ENCODE measurements at regions not wholly inside any gene's neighbourhood (a gene's known extent, or its start where the extent isn't known, plus 50 kb on each side); places are given as distances from the start of the nearest gene placed in this dataset.

- Mint-ChIP-seq H3K36me3 (ENCODE audit: low read depth) (peaks cover 8% of the 10 kb centered on the region), H3K4me1 (peaks cover 18% of the 10 kb centered on the region), H3K27me3 (ENCODE audit: low read depth) (no peaks in the 10 kb centered on the region), H3K27ac (ENCODE audit: unreplicated experiment) (no peak overlapping the region), H3K4me3 (no peak overlapping the region), H3K9me3 (peaks cover 18% of the 10 kb centered on the region)
- TF ChIP-seq CTCF (conservative IDR thresholded peaks at IDR 0.05): no peak
- no peak for DNase-seq (ENCODE audit: low read depth, low spot score)
Measured at GRCh38 chr3:127384717-127385539, 97.1 kb upstream of the PRR20G start.

- peaks cover 8% of the 10 kb centered on the region for H3K36me3 Mint-ChIP-seq (ENCODE audit: low read depth)
- peaks cover 14% of the 10 kb centered on the region for H3K4me1 Mint-ChIP-seq
- no peaks in the 10 kb centered on the region for H3K27me3 Mint-ChIP-seq (ENCODE audit: low read depth)
- no peak overlapping the region for H3K27ac Mint-ChIP-seq (ENCODE audit: unreplicated experiment)
- no peak overlapping the region for H3K4me3 Mint-ChIP-seq
- no peak for DNase-seq (ENCODE audit: low read depth, low spot score)
- no peak for TF ChIP-seq CTCF (conservative IDR thresholded peaks at IDR 0.05)
- H3K9me3 Mint-ChIP-seq: peaks cover 18% of the 10 kb centered on the region
Measured at GRCh38 chr3:127383656-127384179, 95.9 kb upstream of the PRR20G start.

GRCh38 chr3:127377801-127378655 is 90.2 kb upstream of the PRR20G start:
- no peaks in the 10 kb centered on the region for H3K27me3 Mint-ChIP-seq (ENCODE audit: low read depth)
- no peak overlapping the region for H3K4me3 Mint-ChIP-seq
- TF ChIP-seq CTCF (conservative IDR thresholded peaks at IDR 0.05): no peak

GRCh38 chr3:127375151-127375930 is 87.5 kb upstream of the PRR20G start:
- peaks cover 2% of the 10 kb centered on the region for H3K9me3 Mint-ChIP-seq
- peaks cover 5% of the 10 kb centered on the region for H3K27me3 Mint-ChIP-seq (ENCODE audit: low read depth)
- no peak for DNase-seq (ENCODE audit: low read depth, low spot score)
- no peaks in the 10 kb centered on the region for H3K36me3 Mint-ChIP-seq (ENCODE audit: low read depth)
- peaks cover 31% of the 10 kb centered on the region for H3K4me1 Mint-ChIP-seq
- no peak for TF ChIP-seq CTCF (conservative IDR thresholded peaks at IDR 0.05)
- H3K4me3 Mint-ChIP-seq: no peak overlapping the region
- peak overlapping the region; percentile 50 for H3K27ac Mint-ChIP-seq (ENCODE audit: unreplicated experiment)

More at GRCh38 chr3:127377801-127378655, 90.2 kb upstream of the PRR20G start:
- DNase-seq (ENCODE audit: low read depth, low spot score): no peak
- Mint-ChIP-seq H3K9me3 (peaks cover 15% of the 10 kb centered on the region), H3K4me1 (peaks cover 21% of the 10 kb centered on the region), H3K27ac (ENCODE audit: unreplicated experiment) (no peak overlapping the region), H3K36me3 (ENCODE audit: low read depth) (peaks cover 3% of the 10 kb centered on the region)
